NOMO-1 treated with DMSO at 0.1 percent for 48 hours (cell line): ENCODE measurements at regions not wholly inside any gene's neighbourhood (a gene's known extent, or its start where the extent isn't known, plus 50 kb on each side); places are given as distances from the start of the nearest gene placed in this dataset.

Experiments used
- DNase-seq: peaks from one replicate; lab custom pipeline; 2025; ENCODE audit not compliant: unreplicated experiment; lab: John Stamatoyannopoulos, UW

- no peak for DNase-seq
These were observed 66.7 kb downstream of the VEGFA start for GRCh38 chr6:43836507-43837240.
